ENCODE measurements at regions not wholly inside any gene's neighbourhood (a gene's known extent, or its start where the extent isn't known, plus 50 kb on each side); places are given as distances from the start of the nearest gene placed in this dataset.
A peak's percentile ranks its signal among the peaks of the same experiment; 100 is the strongest.

- no peak overlapping the region for H3K27ac ChIP-seq (replicated peaks in 1 of 4)
- DNase-seq (ENCODE audit: extremely low spot score) = no peak
- H3K36me3 ChIP-seq = no peaks in the 10 kb centered on the region
- H3K9me3 ChIP-seq = no peaks in the 10 kb centered on the region
- no peaks in the 10 kb centered on the region for H3K27me3 ChIP-seq
- intact Hi-C loops (cut with DNase I) = loop anchor here (5.0 kb wide), 2 partner anchors 192 to 238 kb away; partner anchors contain the start of genes ANKRD12 and MTCL1
- peaks cover 3 to 35% (median 29%) of the 10 kb centered on the region in 4 donors for H3K4me1 ChIP-seq
- TF ChIP-seq, protein P1, sequence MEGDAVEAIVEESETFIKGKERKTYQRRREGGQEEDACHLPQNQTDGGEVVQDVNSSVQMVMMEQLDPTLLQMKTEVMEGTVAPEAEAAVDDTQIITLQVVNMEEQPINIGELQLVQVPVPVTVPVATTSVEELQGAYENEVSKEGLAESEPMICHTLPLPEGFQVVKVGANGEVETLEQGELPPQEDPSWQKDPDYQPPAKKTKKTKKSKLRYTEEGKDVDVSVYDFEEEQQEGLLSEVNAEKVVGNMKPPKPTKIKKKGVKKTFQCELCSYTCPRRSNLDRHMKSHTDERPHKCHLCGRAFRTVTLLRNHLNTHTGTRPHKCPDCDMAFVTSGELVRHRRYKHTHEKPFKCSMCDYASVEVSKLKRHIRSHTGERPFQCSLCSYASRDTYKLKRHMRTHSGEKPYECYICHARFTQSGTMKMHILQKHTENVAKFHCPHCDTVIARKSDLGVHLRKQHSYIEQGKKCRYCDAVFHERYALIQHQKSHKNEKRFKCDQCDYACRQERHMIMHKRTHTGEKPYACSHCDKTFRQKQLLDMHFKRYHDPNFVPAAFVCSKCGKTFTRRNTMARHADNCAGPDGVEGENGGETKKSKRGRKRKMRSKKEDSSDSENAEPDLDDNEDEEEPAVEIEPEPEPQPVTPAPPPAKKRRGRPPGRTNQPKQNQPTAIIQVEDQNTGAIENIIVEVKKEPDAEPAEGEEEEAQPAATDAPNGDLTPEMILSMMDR (IDR thresholded peaks at IDR 0.05) = no peak
- TF ChIP-seq EP300 (IDR thresholded peaks at IDR 0.05) (no peak), POLR2A (IDR thresholded peaks at IDR 0.05; ENCODE audit: low read depth) (no peak), POLR2AphosphoS5 (IDR thresholded peaks at IDR 0.05) (no peak)
- no peak overlapping the region for H3K4me3 ChIP-seq
- WGBS = 85% methylated on average over 7 of the region's 7 CpGs
These were observed 157.6 kb upstream of the NDUFV2 start for GRCh38 chr18:8944871-8945245.

- Histone ChIP-seq H3K4me3 (no peak overlapping the region), H3K27me3 (no peaks in the 10 kb centered on the region), H3K27ac (replicated peaks in 1 of 4) (no peak overlapping the region), H3K4me1 (peaks cover 3 to 36% (median 30%) of the 10 kb centered on the region in 4 donors), H3K9me3 (no peaks in the 10 kb centered on the region), H3K36me3 (no peaks in the 10 kb centered on the region)
- 36% methylated on average over 2 of the region's 2 CpGs for WGBS
- TF ChIP-seq POLR2AphosphoS5 (IDR thresholded peaks at IDR 0.05) = no peak
- intact Hi-C loops (cut with DNase I) = loop anchor here (5.0 kb wide), 2 partner anchors 192 to 238 kb away; partner anchors contain the start of genes ANKRD12 and MTCL1
- DNase-seq (ENCODE audit: extremely low spot score) = no peak
These were observed 157.0 kb upstream of the NDUFV2 start for GRCh38 chr18:8945514-8945913.

DNA sequence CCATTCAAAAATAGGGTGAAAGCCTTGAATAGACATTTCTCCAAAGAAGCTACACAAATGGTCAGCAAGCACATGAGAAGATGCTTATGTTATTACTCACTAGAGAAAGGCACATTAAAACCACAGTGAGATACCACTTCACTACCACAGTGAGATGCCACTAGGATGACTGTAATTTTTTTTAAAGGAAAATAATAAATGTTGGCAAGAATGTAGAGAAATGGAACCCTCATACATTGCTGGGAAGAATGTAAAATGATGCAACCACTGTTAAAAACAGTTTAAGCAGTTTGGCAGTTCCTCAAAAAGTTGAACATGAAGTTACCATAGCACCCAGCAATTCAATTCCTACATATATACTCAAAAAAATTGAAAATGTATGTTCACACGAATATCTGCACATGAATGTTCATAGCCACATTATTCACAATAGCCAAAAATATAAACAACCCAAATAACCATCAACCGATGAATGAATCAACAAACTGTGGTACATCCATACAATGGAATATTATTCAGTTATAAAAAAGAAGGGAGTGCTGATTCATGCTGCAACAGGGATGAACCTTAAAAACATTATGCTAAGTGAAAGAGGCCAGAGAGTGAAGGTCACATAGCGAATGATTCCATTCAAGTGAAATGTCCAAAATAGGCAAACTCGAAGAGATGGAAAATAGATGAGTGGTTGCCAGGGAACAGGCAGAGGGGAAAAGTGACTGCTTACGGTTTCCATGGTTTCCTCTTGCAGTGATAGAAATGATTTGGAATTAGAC, 156.2 kb upstream of the NDUFV2 start:
- WGBS = 82% methylated on average over 5 of the region's 5 CpGs
- intact Hi-C loops (cut with DNase I) = loop anchor here (5.0 kb wide), 2 partner anchors 191 to 239 kb away; partner anchors contain the start of genes ANKRD12 and MTCL1
- H3K27ac ChIP-seq (replicated peaks in 1 of 4) = peak overlapping the region in 1 of 4 donors; percentile 89

GRCh38 chr18:8947566-8947965, 154.9 kb upstream of the NDUFV2 start:
- intact Hi-C loops (cut with DNase I) = loop anchor here (5.0 kb wide), 2 partner anchors 190 to 240 kb away; partner anchors contain the start of genes ANKRD12 and MTCL1
- Histone ChIP-seq H3K4me1 (peaks cover 3 to 36% (median 30%) of the 10 kb centered on the region in 4 donors), H3K27me3 (no peaks in the 10 kb centered on the region), H3K36me3 (no peaks in the 10 kb centered on the region), H3K27ac (replicated peaks in 1 of 4) (peak overlapping the region; percentile 74 to 89 (median 86)), H3K4me3 (no peak overlapping the region), H3K9me3 (no peaks in the 10 kb centered on the region)
- no peak for DNase-seq (ENCODE audit: extremely low spot score)
- TF ChIP-seq, protein P1 (IDR thresholded peaks at IDR 0.05) = no peak
- TF ChIP-seq EP300 (IDR thresholded peaks at IDR 0.05) (no peak), POLR2AphosphoS5 (IDR thresholded peaks at IDR 0.05) (no peak), POLR2A (IDR thresholded peaks at IDR 0.05; ENCODE audit: low read depth) (no peak)
- 65% methylated on average over 4 of the region's 6 CpGs for WGBS

More for the DNA sequence above, 156.2 kb upstream of the NDUFV2 start:
- TF ChIP-seq, protein P1 (IDR thresholded peaks at IDR 0.05) = no peak
- TF ChIP-seq POLR2A (IDR thresholded peaks at IDR 0.05; ENCODE audit: low read depth) = no peak
- no peak for TF ChIP-seq EP300 (IDR thresholded peaks at IDR 0.05)
- no peak for TF ChIP-seq POLR2AphosphoS5 (IDR thresholded peaks at IDR 0.05)
- H3K36me3 ChIP-seq = no peaks in the 10 kb centered on the region
- H3K9me3 ChIP-seq = no peaks in the 10 kb centered on the region
- peaks cover 3 to 36% (median 30%) of the 10 kb centered on the region in 4 donors for H3K4me1 ChIP-seq
- no peaks in the 10 kb centered on the region for H3K27me3 ChIP-seq
- no peak for DNase-seq (ENCODE audit: extremely low spot score)
- no peak overlapping the region for H3K4me3 ChIP-seq

- H3K36me3 ChIP-seq = no peaks in the 10 kb centered on the region
- DNase-seq (ENCODE audit: extremely low spot score) = no peak
- H3K27me3 ChIP-seq = no peaks in the 10 kb centered on the region
- TF ChIP-seq POLR2A (IDR thresholded peaks at IDR 0.05; ENCODE audit: low read depth) (no peak), POLR2AphosphoS5 (IDR thresholded peaks at IDR 0.05) (no peak), EP300 (IDR thresholded peaks at IDR 0.05) (no peak)
- TF ChIP-seq, protein P1 (IDR thresholded peaks at IDR 0.05) = no peak
- H3K9me3 ChIP-seq = no peaks in the 10 kb centered on the region
- 62% methylated on average over 6 of the region's 6 CpGs for WGBS
- intact Hi-C loops (cut with DNase I) = loop anchor here (5.0 kb wide), 2 partner anchors 189 to 241 kb away; partner anchors contain the start of genes ANKRD12 and MTCL1
- peak overlapping the region; percentile 74 to 89 (median 86) for H3K27ac ChIP-seq (replicated peaks in 1 of 4)
- H3K4me1 ChIP-seq = peaks cover 3 to 36% (median 30%) of the 10 kb centered on the region in 4 donors
- peak overlapping the region in 1 of 4 donors; percentile 37 for H3K4me3 ChIP-seq
These were observed 154.5 kb upstream of the NDUFV2 start for GRCh38 chr18:8948011-8948410.
